KMS-11 (cell line): ENCODE measurements at regions not wholly inside any gene's neighbourhood (a gene's known extent, or its start where the extent isn't known, plus 50 kb on each side); places are given as distances from the start of the nearest gene placed in this dataset.

Source experiments
- H2AFZ ChIP-seq: fragments of 200-600 bp; sonication (generic); 2 replicates; pipeline ENCODE4 v1.6.1; 2016; ENCODE audit warnings: antibody characterized with exemption, mixed run types, low read depth
- H3K27ac ChIP-seq: fragments of 200-600 bp; sonication (generic); 2 replicates; pipeline ENCODE4 v1.6.1; 2016; ENCODE audit warnings: mild to moderate bottlenecking, mixed run types
- H3K27me3 ChIP-seq: fragments of 200-600 bp; sonication (generic); 2 replicates; pipeline ENCODE4 v1.6.1; 2017; ENCODE audit warnings: mild to moderate bottlenecking, low read depth, mixed run types, moderate library complexity; ENCODE audit not compliant: insufficient read depth
- H3K36me3 ChIP-seq: fragments of 200-600 bp; sonication (generic); 2 replicates; pipeline ENCODE4 v1.6.1; 2017; ENCODE audit warnings: mild to moderate bottlenecking, mixed run types; ENCODE audit not compliant: insufficient read depth
- H3K4me1 ChIP-seq: fragments of 200-600 bp; sonication (generic); 2 replicates; pipeline ENCODE4 v1.6.1; 2016; ENCODE audit warnings: mild to moderate bottlenecking, low read depth, mixed run types; ENCODE audit not compliant: poor library complexity, severe bottlenecking
- H3K4me2 ChIP-seq: fragments of 200-600 bp; sonication (generic); 2 replicates; pipeline ENCODE4 v1.7.0; 2016; ENCODE audit warnings: mild to moderate bottlenecking, mixed run types
- H3K4me3 ChIP-seq: fragments of 200-600 bp; sonication (generic); IDR thresholded peaks from 2 replicates; pipeline ENCODE4 v1.6.1; 2017; ENCODE audit warnings: low read depth, low read length, mixed read lengths; ENCODE audit not compliant: insufficient read depth
- H3K79me2 ChIP-seq: fragments of 200-600 bp; sonication (generic); 2 replicates; pipeline ENCODE4 v1.6.1; 2016; ENCODE audit warnings: low read depth, mixed run types; ENCODE audit not compliant: insufficient read depth
- H3K9ac ChIP-seq: fragments of 200-600 bp; sonication (generic); 2 replicates; pipeline ENCODE4 v1.6.1; 2016; ENCODE audit warnings: mild to moderate bottlenecking, mixed run types
- H4K20me1 ChIP-seq: fragments of 200-600 bp; sonication (generic); 2 replicates; pipeline ENCODE4 v1.6.1; 2016; ENCODE audit warnings: mild to moderate bottlenecking, mixed run types; ENCODE audit not compliant: insufficient read depth
- CTCF ChIP-seq: fragments of 200-600 bp; sonication (generic); conservative IDR thresholded peaks from 2 replicates; pipeline ENCODE4 v1.6.1; 2017; ENCODE audit warnings: low read depth, mild to moderate bottlenecking, antibody characterized with exemption, low read length, moderate library complexity, mixed read lengths

GRCh38 chr12:93148412-93148811, 219.3 kb upstream of the EEA1 start:
- no peak overlapping the region for H2AFZ ChIP-seq

GRCh38 chr12:93149229-93149628, 220.1 kb upstream of the EEA1 start:
- Histone ChIP-seq H3K36me3 (no peaks in the 10 kb centered on the region), H3K27ac (no peak overlapping the region)
- no peak for TF ChIP-seq CTCF

More at GRCh38 chr12:93148412-93148811, 219.3 kb upstream of the EEA1 start:
- TF ChIP-seq CTCF: no peak
- Histone ChIP-seq H3K4me3 (no peak overlapping the region), H3K79me2 (no peaks in the 10 kb centered on the region), H3K9ac (no peak overlapping the region), H4K20me1 (no peaks in the 10 kb centered on the region), H3K27me3 (no peaks in the 10 kb centered on the region), H3K4me1 (no peaks in the 10 kb centered on the region), H3K4me2 (no peak overlapping the region), H3K27ac (no peak overlapping the region), H3K36me3 (no peaks in the 10 kb centered on the region)

GRCh38 chr12:93151079-93151762, 222.1 kb upstream of the EEA1 start:
- Histone ChIP-seq H3K27ac (no peak overlapping the region), H2AFZ (no peak overlapping the region), H3K36me3 (no peaks in the 10 kb centered on the region)

More at GRCh38 chr12:93149229-93149628, 220.1 kb upstream of the EEA1 start:
- no peaks in the 10 kb centered on the region for H3K27me3 ChIP-seq
- H3K4me2 ChIP-seq: no peak overlapping the region
- H2AFZ ChIP-seq: no peak overlapping the region
- no peaks in the 10 kb centered on the region for H3K79me2 ChIP-seq
- H3K4me1 ChIP-seq: no peaks in the 10 kb centered on the region
- no peak overlapping the region for H3K9ac ChIP-seq
- H4K20me1 ChIP-seq: no peaks in the 10 kb centered on the region
- H3K4me3 ChIP-seq: no peak overlapping the region

GRCh38 chr12:93152617-93153016, 223.5 kb upstream of the EEA1 start:
- H3K4me3 ChIP-seq: no peak overlapping the region
- H2AFZ ChIP-seq: no peak overlapping the region
- no peaks in the 10 kb centered on the region for H3K79me2 ChIP-seq
- H4K20me1 ChIP-seq: no peaks in the 10 kb centered on the region
- no peak overlapping the region for H3K27ac ChIP-seq
- TF ChIP-seq CTCF: no peak
- H3K4me1 ChIP-seq: no peaks in the 10 kb centered on the region
- H3K36me3 ChIP-seq: no peaks in the 10 kb centered on the region
- H3K4me2 ChIP-seq: no peak overlapping the region
- no peak overlapping the region for H3K9ac ChIP-seq
- H3K27me3 ChIP-seq: no peaks in the 10 kb centered on the region

More at GRCh38 chr12:93151079-93151762, 222.1 kb upstream of the EEA1 start:
- no peak overlapping the region for H3K4me3 ChIP-seq
- no peak overlapping the region for H3K9ac ChIP-seq
- TF ChIP-seq CTCF: no peak
- no peaks in the 10 kb centered on the region for H3K79me2 ChIP-seq
- no peak overlapping the region for H3K4me2 ChIP-seq
- no peaks in the 10 kb centered on the region for H3K4me1 ChIP-seq
- H4K20me1 ChIP-seq: no peaks in the 10 kb centered on the region
- no peaks in the 10 kb centered on the region for H3K27me3 ChIP-seq
